PFSK-1 (cell line): ENCODE measurements at regions not wholly inside any gene's neighbourhood (a gene's known extent, or its start where the extent isn't known, plus 50 kb on each side); places are given as distances from the start of the nearest gene placed in this dataset.

ENCODE experiments used
- FOXP2 ChIP-seq: optimal IDR thresholded peaks from 2 replicates; pipeline ENCODE3; 2011; ENCODE audit warnings: borderline replicate concordance, control low read depth, inconsistent platforms; ENCODE audit not compliant: insufficient read depth; ENCODE audit errors: extremely low read length, extremely low read depth
- POLR2AphosphoS5 ChIP-seq: IDR thresholded peaks from 2 replicates; pipeline ENCODE4 v1.6.1; 2012; ENCODE audit warnings: low read depth, mild to moderate bottlenecking, control low read depth, low read length, moderate library complexity

DNA sequence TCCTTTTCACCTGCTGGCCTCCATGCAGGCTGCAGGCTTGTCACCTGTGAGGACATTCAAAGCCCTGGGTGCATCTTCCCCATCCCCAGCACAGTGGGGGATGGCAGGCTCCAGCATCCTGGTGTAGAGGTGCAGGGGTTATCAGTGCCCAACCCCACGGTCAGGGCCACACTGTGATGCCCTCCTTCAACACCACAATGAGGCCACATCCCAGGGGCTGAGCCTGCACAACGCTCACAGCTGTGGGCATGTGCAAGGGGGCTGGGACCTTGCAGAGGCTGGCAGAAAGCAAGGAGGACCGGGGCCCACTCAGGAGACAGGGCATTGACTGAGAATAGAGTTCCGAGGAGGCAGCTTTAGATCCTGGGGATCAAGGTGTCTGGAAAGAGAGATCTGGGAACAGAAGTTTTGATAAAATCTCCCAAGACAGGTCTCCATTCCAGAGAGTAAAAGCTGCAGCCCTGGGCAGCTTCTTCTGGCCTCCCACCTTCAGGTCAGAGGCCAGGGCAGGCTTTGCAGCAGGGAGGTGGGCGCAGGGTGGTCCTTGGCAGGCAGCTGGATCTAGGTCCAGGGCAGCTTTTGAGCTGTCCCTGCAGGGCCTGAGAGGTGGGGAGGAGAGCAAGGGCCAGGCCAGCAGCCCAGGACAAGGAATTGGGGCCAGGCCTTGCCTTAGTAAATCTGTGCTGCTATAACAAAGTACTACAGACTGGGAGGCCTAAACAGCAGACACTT lies 250.8 kb upstream of the B3GAT1 start:
- TF ChIP-seq POLR2AphosphoS5, result no peak
- TF ChIP-seq FOXP2, result no peak
